ENCODE measurements at regions not wholly inside any gene's neighbourhood (a gene's known extent, or its start where the extent isn't known, plus 50 kb on each side); places are given as distances from the start of the nearest gene placed in this dataset.
"Not testable (repeated sequence)": the region's sequence is repeated elsewhere in the genome, so short reads cannot be mapped to it uniquely, and the experiment has no call there.

GRCh38 chr1:61028136-61028535 lies 54.2 kb upstream of the NFIA start:
- DNase-seq: no peak

GRCh38 chr1:61018068-61018467 lies 64.3 kb upstream of the NFIA start:
- not testable (repeated sequence) for DNase-seq

GRCh38 chr1:61017651-61018050 lies 64.7 kb upstream of the NFIA start:
- no peak for DNase-seq

- DNase-seq: no peak
These were observed 68.3 kb upstream of the NFIA start for GRCh38 chr1:61013946-61014667.

- no peak for DNase-seq
These were observed 69.0 kb upstream of the NFIA start for GRCh38 chr1:61013189-61013945.

- DNase-seq: no peak
These were observed 70.0 kb upstream of the NFIA start for GRCh38 chr1:61012341-61012761.

- DNase-seq: peak; percentile 87
These were observed 70.6 kb upstream of the NFIA start for GRCh38 chr1:61011561-61012263.

GRCh38 chr1:61007534-61008364 lies 74.6 kb upstream of the NFIA start:
- DNase-seq: no peak

GRCh38 chr1:61005614-61006580 lies 76.5 kb upstream of the NFIA start:
- no peak for DNase-seq

GRCh38 chr1:61004262-61005003 lies 77.9 kb upstream of the NFIA start:
- no peak for DNase-seq

GRCh38 chr1:61000327-61000726 lies 82.0 kb upstream of the NFIA start:
- DNase-seq: no peak

GRCh38 chr1:60998786-60999185 lies 83.6 kb upstream of the NFIA start:
- DNase-seq: no peak

- no peak for DNase-seq
These were observed 87.4 kb upstream of the NFIA start for GRCh38 chr1:60994828-60995492.

GRCh38 chr1:60994369-60994768 lies 88.0 kb upstream of the NFIA start:
- DNase-seq: no peak

- DNase-seq: no peak
These were observed 90.2 kb upstream of the NFIA start for GRCh38 chr1:60992165-60992564.

- DNase-seq: no peak
These were observed 91.7 kb upstream of the NFIA start for GRCh38 chr1:60990714-60991090.

GRCh38 chr1:60989749-60990713 lies 92.3 kb upstream of the NFIA start:
- DNase-seq: no peak

GRCh38 chr1:60988891-60989290 lies 93.5 kb upstream of the NFIA start:
- DNase-seq: no peak

- no peak for DNase-seq
These were observed 94.5 kb upstream of the NFIA start for GRCh38 chr1:60987904-60988303.
